HCT116 (cell line): ENCODE measurements at regions not wholly inside any gene's neighbourhood (a gene's known extent, or its start where the extent isn't known, plus 50 kb on each side); places are given as distances from the start of the nearest gene placed in this dataset.

Experiments used
- ATAC-seq: fragments of 200-7000 bp; cut with Tn5 transposase; 2 replicates; pipeline ENCODE4 v1.9.1; 2020; ENCODE audit warnings: mild to moderate bottlenecking, moderate library complexity
- BruUV-seq: library from RNA; stranded (reverse); fragments of 400-500 nt; replicated peaks from 2 replicates; lab custom pipeline; 2021; lab: Mats Ljungman, UMichigan
- CTCF ChIA-PET: fragments of 300-600 bp; sonication (Branson Sonifier 250); formaldehyde crosslinking; loops from one replicate; lab custom pipeline; 2021; ENCODE audit warnings: antibody characterized with exemption; lab: Charles Lee
- POLR2A ChIA-PET: fragments of 300-600, 350-600 bp; sonication (Branson Sonifier 250); formaldehyde crosslinking; loops from one replicate; lab custom pipeline; 2021; ENCODE audit warnings: antibody characterized with exemption; lab: Charles Lee
- RAD21 ChIA-PET, 2 experiments: fragments of 300-600 bp; sonication (Branson Sonifier 250); formaldehyde crosslinking; loops; one replicate each; lab custom pipeline; 2023; ENCODE audit warnings: low total read pairs in 2 of 2; ENCODE audit not compliant: uncharacterized antibody in 2 of 2, unreplicated experiment in 2 of 2, low non-redundant PET in 1 of 2; lab: Charles Lee
- DNase-seq: peaks from one replicate; pipeline ENCODE4 v3.0.0-alpha.2; 2010; ENCODE audit warnings: low read depth, low spot score
- H2AFZ ChIP-seq: fragments of 200-600 bp; shearing (Covaris generic), sonication (generic); 2 replicates; pipeline ENCODE4 v1.6.1; 2017; ENCODE audit warnings: low read depth, mixed run types, mixed read lengths, antibody characterized with exemption, low read length; ENCODE audit not compliant: poor library complexity, severe bottlenecking
- H3K27ac ChIP-seq: 2 replicates; pipeline ENCODE4 v1.5.1; 2012; ENCODE audit warnings: low read depth, low read length
- H3K27me3 ChIP-seq: fragments of 200-600 bp; sonication (generic); 2 replicates; pipeline ENCODE4 v1.6.1; 2016; ENCODE audit warnings: mixed run types, low read length, mixed read lengths; ENCODE audit not compliant: insufficient read depth
- H3K36me3 ChIP-seq, 2 experiments: fragments of 200-500 bp in 1 of 2; fragments of 200-600 bp in 1 of 2; sonication (Bioruptor generic) in 1 of 2; sonication (generic) in 1 of 2; 2 replicates each; pipeline versions ENCODE4 v1.5.1 to v1.6.1; 2014 to 2016; ENCODE audit warnings: low read length in 2 of 2, inconsistent platforms in 1 of 2, mixed read lengths in 1 of 2, mixed run types in 1 of 2; ENCODE audit not compliant: insufficient read depth in 2 of 2, control insufficient read depth in 1 of 2
- H3K4me1 ChIP-seq, 2 experiments: fragments of 200-600 bp in 1 of 2; sonication (generic) in 1 of 2; 2 replicates each; pipeline versions ENCODE4 v1.5.1 to v1.6.1; 2012 to 2017; ENCODE audit warnings: low read length in 2 of 2, inconsistent platforms in 1 of 2, mild to moderate bottlenecking in 1 of 2, mixed read lengths in 1 of 2, mixed run types in 1 of 2, moderate library complexity in 1 of 2; ENCODE audit not compliant: insufficient read depth in 2 of 2, control insufficient read depth in 1 of 2
- H3K4me2 ChIP-seq: fragments of 200-600 bp; sonication (generic); 2 replicates; pipeline ENCODE4 v1.6.1; 2017; ENCODE audit warnings: mixed run types, low read length, mixed read lengths
- H3K4me3 ChIP-seq, 2 experiments: fragments of 200-600 bp in 1 of 2; sonication (generic) in 1 of 2; replicated peaks in 1 of 2; 2 replicates each; pipeline ENCODE4 v1.5.1; 2011 to 2016; ENCODE audit warnings: low read length in 2 of 2, control low read depth in 1 of 2, low read depth in 1 of 2, mild to moderate bottlenecking in 1 of 2, mixed read lengths in 1 of 2, mixed run types in 1 of 2
- H3K79me2 ChIP-seq: fragments of 200-600 bp; sonication (generic); 2 replicates; pipeline ENCODE4 v1.6.1; 2017; ENCODE audit warnings: mild to moderate bottlenecking, mixed run types, low read length, moderate library complexity, mixed read lengths; ENCODE audit not compliant: insufficient read depth
- H3K9ac ChIP-seq: fragments of 200-600 bp; sonication (generic); 2 replicates; pipeline ENCODE4 v1.6.1; 2016; ENCODE audit warnings: low read length, mixed read lengths
- H3K9me2 ChIP-seq: fragments of 200-600 bp; sonication (generic), shearing (Covaris generic); 2 replicates; pipeline ENCODE4 v1.6.1; 2017; ENCODE audit warnings: mixed run types, mild to moderate bottlenecking, moderate library complexity; ENCODE audit not compliant: insufficient read depth
- H3K9me3 ChIP-seq, 2 experiments: fragments of 200-500 bp in 1 of 2; fragments of 200-600 bp in 1 of 2; sonication (Bioruptor generic) in 1 of 2; sonication (generic) in 1 of 2; 2 replicates each; pipeline ENCODE4 v1.6.1; 2014 to 2017; ENCODE audit warnings: low read length in 2 of 2, mixed read lengths in 2 of 2, inconsistent platforms in 1 of 2, low read depth in 1 of 2, mild to moderate bottlenecking in 1 of 2, mixed run types in 1 of 2, moderate library complexity in 1 of 2; ENCODE audit not compliant: control insufficient read depth in 1 of 2, insufficient read depth in 1 of 2
- H4K20me1 ChIP-seq: fragments of 200-600 bp; sonication (generic), shearing (Covaris generic); 2 replicates; pipeline ENCODE4 v1.6.1; 2017; ENCODE audit warnings: mixed run types, mild to moderate bottlenecking, moderate library complexity; ENCODE audit not compliant: insufficient read depth
- CBX3 ChIP-seq: IDR thresholded peaks from 2 replicates; pipeline ENCODE4 v1.6.1; 2012; ENCODE audit warnings: low read depth
- EGR1 ChIP-seq: IDR thresholded peaks from 2 replicates; pipeline ENCODE4 v1.6.1; 2012; ENCODE audit warnings: low read depth
- EZH2 ChIP-seq: fragments of 200-600 bp; sonication (generic); IDR thresholded peaks from 2 replicates; pipeline ENCODE4 v1.6.1; 2017; ENCODE audit warnings: antibody characterized with exemption, mixed run types
- EZH2phosphoT487 ChIP-seq: fragments of 200-600 bp; IDR thresholded peaks from 2 replicates; pipeline ENCODE4 v1.6.1; 2018; ENCODE audit warnings: antibody characterized with exemption, borderline replicate concordance
- FOSL1 ChIP-seq: IDR thresholded peaks from 2 replicates; pipeline ENCODE4 v1.6.1; 2012; ENCODE audit warnings: low read depth
- POLR2A ChIP-seq: IDR thresholded peaks from 2 replicates; pipeline ENCODE4 v1.7.0; 2011; ENCODE audit warnings: borderline replicate concordance; ENCODE audit not compliant: insufficient read depth, insufficient read length; ENCODE audit errors: extremely low read depth
- RAD21 ChIP-seq: IDR thresholded peaks from 2 replicates; pipeline ENCODE4 v1.6.1; 2012; ENCODE audit warnings: low read depth, mild to moderate bottlenecking
- SP1 ChIP-seq: IDR thresholded peaks from 2 replicates; pipeline ENCODE4 v1.6.1; 2012; ENCODE audit warnings: low read depth
- TCF7L2 ChIP-seq: IDR thresholded peaks from 2 replicates; pipeline ENCODE4 v1.7.0; 2011; ENCODE audit warnings: borderline replicate concordance, inconsistent platforms; ENCODE audit not compliant: insufficient read depth, insufficient read length; ENCODE audit errors: extremely low read depth
- intact Hi-C: fragments of 100-400 bp; cut with micrococcal nuclease; formaldehyde crosslinking; loops from 2 replicates; pipeline ENCODE4 v1.10.0; 2022
- TF ChIP-seq, protein P1 (sequence below): IDR thresholded peaks from 2 replicates; pipeline ENCODE4 v1.6.1; 2012; ENCODE audit warnings: low read depth

DNA sequence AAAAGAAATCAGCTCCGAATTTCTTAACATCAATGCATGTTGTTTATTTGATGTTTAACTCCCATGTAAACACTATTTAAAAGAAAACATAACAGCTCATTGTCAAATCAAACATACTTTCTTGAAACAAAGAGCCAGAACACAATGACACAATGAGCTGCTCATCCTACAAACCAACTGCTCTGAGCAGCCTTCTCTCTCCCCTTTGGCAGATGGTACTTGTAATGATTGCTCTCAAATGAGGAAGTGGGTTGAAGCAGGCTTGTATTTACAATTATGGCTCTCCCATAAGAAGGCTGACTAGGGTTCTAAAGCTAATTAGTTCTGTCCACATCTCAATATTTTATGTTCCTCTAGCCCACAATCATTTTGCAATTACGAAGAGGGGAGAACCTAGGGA is 637.8 kb upstream of the ADGRL3 start:
- BruUV-seq, result no TSS peak
- DNase-seq (no peak), ATAC-seq (no peak)
- H3K9ac ChIP-seq, result no peak overlapping the region
- no peaks in the 10 kb centered on the region for H3K27me3 ChIP-seq
- H3K79me2 ChIP-seq, result no peaks in the 10 kb centered on the region
- CTCF ChIA-PET, result no interaction called here
- intact Hi-C loops, result no loop called here
- no peaks in the 10 kb centered on the region for H4K20me1 ChIP-seq
- TF ChIP-seq RAD21 (no peak), CBX3 (no peak), EZH2 (no peak), SP1 (no peak), EZH2phosphoT487 (no peak), POLR2A (no peak), FOSL1 (no peak), TCF7L2 (no peak), EGR1 (no peak)
- TF ChIP-seq, protein P1, sequence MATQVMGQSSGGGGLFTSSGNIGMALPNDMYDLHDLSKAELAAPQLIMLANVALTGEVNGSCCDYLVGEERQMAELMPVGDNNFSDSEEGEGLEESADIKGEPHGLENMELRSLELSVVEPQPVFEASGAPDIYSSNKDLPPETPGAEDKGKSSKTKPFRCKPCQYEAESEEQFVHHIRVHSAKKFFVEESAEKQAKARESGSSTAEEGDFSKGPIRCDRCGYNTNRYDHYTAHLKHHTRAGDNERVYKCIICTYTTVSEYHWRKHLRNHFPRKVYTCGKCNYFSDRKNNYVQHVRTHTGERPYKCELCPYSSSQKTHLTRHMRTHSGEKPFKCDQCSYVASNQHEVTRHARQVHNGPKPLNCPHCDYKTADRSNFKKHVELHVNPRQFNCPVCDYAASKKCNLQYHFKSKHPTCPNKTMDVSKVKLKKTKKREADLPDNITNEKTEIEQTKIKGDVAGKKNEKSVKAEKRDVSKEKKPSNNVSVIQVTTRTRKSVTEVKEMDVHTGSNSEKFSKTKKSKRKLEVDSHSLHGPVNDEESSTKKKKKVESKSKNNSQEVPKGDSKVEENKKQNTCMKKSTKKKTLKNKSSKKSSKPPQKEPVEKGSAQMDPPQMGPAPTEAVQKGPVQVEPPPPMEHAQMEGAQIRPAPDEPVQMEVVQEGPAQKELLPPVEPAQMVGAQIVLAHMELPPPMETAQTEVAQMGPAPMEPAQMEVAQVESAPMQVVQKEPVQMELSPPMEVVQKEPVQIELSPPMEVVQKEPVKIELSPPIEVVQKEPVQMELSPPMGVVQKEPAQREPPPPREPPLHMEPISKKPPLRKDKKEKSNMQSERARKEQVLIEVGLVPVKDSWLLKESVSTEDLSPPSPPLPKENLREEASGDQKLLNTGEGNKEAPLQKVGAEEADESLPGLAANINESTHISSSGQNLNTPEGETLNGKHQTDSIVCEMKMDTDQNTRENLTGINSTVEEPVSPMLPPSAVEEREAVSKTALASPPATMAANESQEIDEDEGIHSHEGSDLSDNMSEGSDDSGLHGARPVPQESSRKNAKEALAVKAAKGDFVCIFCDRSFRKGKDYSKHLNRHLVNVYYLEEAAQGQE, result no peak
- no peaks in the 10 kb centered on the region for H3K9me2 ChIP-seq
- peaks cover 8 to 17% of the 10 kb centered on the region in 2 experiments; a peak in 1 of 4 replicates for H3K9me3 ChIP-seq
- no peaks in the 10 kb centered on the region for H3K36me3 ChIP-seq
- no peak overlapping the region for H3K4me3 ChIP-seq
- RAD21 ChIA-PET, result no interaction called here
- H2AFZ ChIP-seq, result no peak overlapping the region
- POLR2A ChIA-PET, result no interaction called here
- no peak overlapping the region for H3K4me2 ChIP-seq
- no peaks in the 10 kb centered on the region for H3K4me1 ChIP-seq
- no peak overlapping the region for H3K27ac ChIP-seq
